A673 (cell line): ENCODE measurements at regions not wholly inside any gene's neighbourhood (a gene's known extent, or its start where the extent isn't known, plus 50 kb on each side); places are given as distances from the start of the nearest gene placed in this dataset.

Experiments
- BruUV-seq: library from RNA; stranded (reverse); fragments of 400-500 nt; replicated peaks from 2 replicates; lab custom pipeline; 2021; lab: Mats Ljungman, UMichigan
- CTCF ChIA-PET: fragments of 300-600 bp; sonication (Branson Sonifier 250); formaldehyde crosslinking; loops from one replicate; lab custom pipeline; 2022; ENCODE audit warnings: antibody characterized with exemption; lab: Charles Lee
- POLR2A ChIA-PET: fragments of 300-600 bp; sonication (Branson Sonifier 250); formaldehyde crosslinking; loops from one replicate; lab custom pipeline; 2022; ENCODE audit warnings: antibody characterized with exemption; ENCODE audit not compliant: low non-redundant PET; lab: Charles Lee
- DNase-seq: peaks from one replicate; pipeline ENCODE4 v3.0.0-alpha.2; 2015; ENCODE audit warnings: low spot score
- H3K27ac ChIP-seq: fragments of 200-600 bp; sonication (generic); 2 replicates; pipeline ENCODE4 v1.5.1; 2016; ENCODE audit warnings: mixed run types, low read depth, mild to moderate bottlenecking, mixed read lengths, antibody characterized with exemption, low read length; ENCODE audit not compliant: poor library complexity, severe bottlenecking
- H3K27me3 ChIP-seq: fragments of 200-600 bp; sonication (generic); replicated peaks from 2 replicates; pipeline ENCODE4 v1.6.1; 2017; ENCODE audit warnings: mixed run types, low read depth, mild to moderate bottlenecking, mixed read lengths, antibody characterized with exemption, low read length; ENCODE audit not compliant: insufficient read depth, poor library complexity
- H3K36me3 ChIP-seq: fragments of 200-600 bp; sonication (generic); 2 replicates; pipeline ENCODE4 v1.6.1; 2016; ENCODE audit warnings: mixed run types, mild to moderate bottlenecking, mixed read lengths, antibody characterized with exemption, low read length; ENCODE audit not compliant: insufficient read depth, poor library complexity, severe bottlenecking
- H3K4me1 ChIP-seq: fragments of 200-600 bp; sonication (generic); 2 replicates; pipeline ENCODE4 v1.6.1; 2017; ENCODE audit warnings: mixed run types, mild to moderate bottlenecking, mixed read lengths, antibody characterized with exemption, low read length; ENCODE audit not compliant: insufficient read depth, poor library complexity, severe bottlenecking
- H3K4me3 ChIP-seq: fragments of 200-600 bp; sonication (generic); 2 replicates; pipeline ENCODE4 v1.5.1; 2016; ENCODE audit warnings: low read depth, mixed run types, mild to moderate bottlenecking, mixed read lengths, low read length; ENCODE audit not compliant: poor library complexity, severe bottlenecking
- H3K9me3 ChIP-seq: fragments of 200-600 bp; sonication (generic); 2 replicates; pipeline ENCODE4 v1.6.1; 2016; ENCODE audit warnings: mixed run types, low read depth, mild to moderate bottlenecking, mixed read lengths, antibody characterized with exemption, low read length; ENCODE audit not compliant: poor library complexity, severe bottlenecking
- EZH2 ChIP-seq: fragments of 200-600 bp; sonication (generic); IDR thresholded peaks from 2 replicates; pipeline ENCODE4 v1.6.1; 2017; ENCODE audit warnings: borderline replicate concordance, low read depth, mild to moderate bottlenecking, mixed read lengths, antibody characterized with exemption, low read length; ENCODE audit not compliant: poor library complexity, severe bottlenecking
- intact Hi-C: fragments of 100-400 bp; cut with micrococcal nuclease; formaldehyde crosslinking; loops from one replicate; pipeline ENCODE4 v1.10.0; 2022; ENCODE audit not compliant: unreplicated experiment
- TF ChIP-seq, protein P1 (sequence below): fragments of 300-800, 200-600 bp; sonication (generic); conservative IDR thresholded peaks from 2 replicates; pipeline ENCODE4 v1.5.1; 2017; ENCODE audit warnings: low read depth, mild to moderate bottlenecking, antibody characterized with exemption, low read length, moderate library complexity, mixed read lengths

GRCh38 chr1:69220672-69221071, 347.1 kb upstream of the LRRC7 start:
- Histone ChIP-seq H3K4me1 (no peaks in the 10 kb centered on the region), H3K36me3 (no peaks in the 10 kb centered on the region), H3K27me3 (no peaks in the 10 kb centered on the region), H3K4me3 (no peak overlapping the region), H3K9me3 (no peaks in the 10 kb centered on the region), H3K27ac (no peak overlapping the region)
- TF ChIP-seq EZH2: no peak
- TF ChIP-seq, protein P1, sequence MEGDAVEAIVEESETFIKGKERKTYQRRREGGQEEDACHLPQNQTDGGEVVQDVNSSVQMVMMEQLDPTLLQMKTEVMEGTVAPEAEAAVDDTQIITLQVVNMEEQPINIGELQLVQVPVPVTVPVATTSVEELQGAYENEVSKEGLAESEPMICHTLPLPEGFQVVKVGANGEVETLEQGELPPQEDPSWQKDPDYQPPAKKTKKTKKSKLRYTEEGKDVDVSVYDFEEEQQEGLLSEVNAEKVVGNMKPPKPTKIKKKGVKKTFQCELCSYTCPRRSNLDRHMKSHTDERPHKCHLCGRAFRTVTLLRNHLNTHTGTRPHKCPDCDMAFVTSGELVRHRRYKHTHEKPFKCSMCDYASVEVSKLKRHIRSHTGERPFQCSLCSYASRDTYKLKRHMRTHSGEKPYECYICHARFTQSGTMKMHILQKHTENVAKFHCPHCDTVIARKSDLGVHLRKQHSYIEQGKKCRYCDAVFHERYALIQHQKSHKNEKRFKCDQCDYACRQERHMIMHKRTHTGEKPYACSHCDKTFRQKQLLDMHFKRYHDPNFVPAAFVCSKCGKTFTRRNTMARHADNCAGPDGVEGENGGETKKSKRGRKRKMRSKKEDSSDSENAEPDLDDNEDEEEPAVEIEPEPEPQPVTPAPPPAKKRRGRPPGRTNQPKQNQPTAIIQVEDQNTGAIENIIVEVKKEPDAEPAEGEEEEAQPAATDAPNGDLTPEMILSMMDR: no peak
- intact Hi-C loops: no loop called here
- DNase-seq: no peak
- POLR2A ChIA-PET: no interaction called here
- CTCF ChIA-PET: no interaction called here
- BruUV-seq: no TSS peak

GRCh38 chr1:69221524-69221923, 346.2 kb upstream of the LRRC7 start:
- ChIA-PET POLR2A (no interaction called here), CTCF (no interaction called here)
- Histone ChIP-seq H3K27me3 (no peaks in the 10 kb centered on the region), H3K27ac (no peak overlapping the region), H3K9me3 (no peaks in the 10 kb centered on the region), H3K4me1 (no peaks in the 10 kb centered on the region), H3K4me3 (no peak overlapping the region), H3K36me3 (no peaks in the 10 kb centered on the region)
- no TSS peak for BruUV-seq
- intact Hi-C loops: no loop called here
- TF ChIP-seq, protein P1: 0 out of 2 replicates have a peak, but pooled peaks have one; percentile 17
- no peak for TF ChIP-seq EZH2
- DNase-seq: peak; percentile 25

DNA sequence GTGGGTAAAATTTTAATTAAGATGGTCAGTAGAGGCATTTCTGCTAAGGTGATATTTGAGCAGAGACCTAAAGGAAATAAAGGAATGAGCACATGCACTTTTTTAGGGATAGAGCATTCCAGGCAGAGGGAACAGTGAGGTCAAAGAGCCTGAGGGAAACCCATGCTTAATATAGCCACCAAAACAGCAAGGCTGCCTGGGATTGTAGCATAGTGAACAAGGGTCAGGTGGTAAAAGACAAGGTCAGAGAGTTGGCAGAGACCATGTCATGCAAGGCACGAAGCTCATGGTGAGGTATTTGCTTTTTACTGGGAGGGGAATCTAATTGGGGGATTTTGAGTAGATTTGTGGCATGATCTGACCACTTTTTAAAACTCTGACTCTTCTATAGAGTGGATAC, 344.6 kb upstream of the LRRC7 start:
- TF ChIP-seq, protein P1: no peak
- no peak for TF ChIP-seq EZH2
- Histone ChIP-seq H3K36me3 (no peaks in the 10 kb centered on the region), H3K9me3 (no peaks in the 10 kb centered on the region), H3K27me3 (no peaks in the 10 kb centered on the region), H3K4me3 (no peak overlapping the region), H3K4me1 (no peaks in the 10 kb centered on the region), H3K27ac (no peak overlapping the region)
- POLR2A ChIA-PET: no interaction called here
- no TSS peak for BruUV-seq
- CTCF ChIA-PET: no interaction called here
- no peak for DNase-seq
- intact Hi-C loops: no loop called here
